ENCODE measurements at regions not wholly inside any gene's neighbourhood (a gene's known extent, or its start where the extent isn't known, plus 50 kb on each side); places are given as distances from the start of the nearest gene placed in this dataset.

DNA sequence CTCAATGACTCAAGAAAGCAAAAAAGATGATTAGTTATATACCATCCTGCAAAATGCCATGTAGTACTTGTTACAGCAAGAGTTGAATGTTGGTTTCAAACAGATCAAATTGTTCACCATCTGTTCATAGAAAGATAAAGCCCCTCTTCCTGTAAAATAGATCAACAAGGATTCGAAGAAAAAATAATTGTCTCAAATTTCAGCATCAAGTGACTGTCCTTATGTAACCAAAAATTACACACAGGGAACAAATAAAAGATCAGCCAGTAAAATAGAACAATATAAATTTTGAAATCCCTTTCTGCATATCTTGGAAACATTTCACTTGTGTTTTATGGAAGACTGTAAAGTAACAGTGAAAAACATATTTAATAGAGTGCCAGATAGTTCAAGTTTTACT lies 165.1 kb upstream of the STAC start:
- no peaks in the 10 kb centered on the region for H3K36me3 ChIP-seq (ENCODE audit: control insufficient read depth in 2 of 4, insufficient read depth in 4 of 4, low read length in 3 of 4)
- H3K4ac ChIP-seq (replicated peaks; ENCODE audit: insufficient read length, low read depth, low read length), result no peak overlapping the region
- H2BK15ac ChIP-seq (ENCODE audit: low read length), result no peak overlapping the region
- ChIA-PET POLR2A (ENCODE audit: partially characterized antibody) (no interaction called here), CTCF (ENCODE audit: partially characterized antibody) (no interaction called here)
- no peaks in the 10 kb centered on the region for H3K27me3 ChIP-seq (replicated peaks in 1 of 4; ENCODE audit: control insufficient read depth in 3 of 4, extremely low read depth in 1 of 4, insufficient read depth in 3 of 4, low read length in 3 of 4)
- WGBS, 2 experiments (ENCODE audit: extremely low coverage in 1 of 2, insufficient coverage in 1 of 2, insufficient read length in 1 of 2, insufficient replicate concordance in 2 of 2, low coverage in 1 of 2, low lambda C conversion rate in 2 of 2, missing lambda C conversion rate in 1 of 2), result 89% methylated on average over 1 of the region's 1 CpG; no CpG with 5 or more reads in 1 of the 2 experiments
- no peak overlapping the region for H4K8ac ChIP-seq (ENCODE audit: extremely low read depth, insufficient read depth, low read length)
- DNase-seq (ENCODE audit: low read depth in 1 of 2, low spot score in 2 of 2) (no peak), FAIRE-seq (no peak)
- no peak overlapping the region for H2AFZ ChIP-seq (ENCODE audit: low read length)
- H4K5ac ChIP-seq (ENCODE audit: insufficient read length, low read depth, low read length), result no peak overlapping the region
- H3K18ac ChIP-seq (ENCODE audit: extremely low read depth, low read length), result no peak overlapping the region
- H3K23ac ChIP-seq (ENCODE audit: insufficient read length), result no peak overlapping the region
- no peak overlapping the region for H3K4me3 ChIP-seq (ENCODE audit: extremely low read depth in 1 of 4, insufficient read depth in 2 of 4, low read depth in 3 of 4, low read length in 4 of 4)
- H4K91ac ChIP-seq (replicated peaks; ENCODE audit: insufficient read length, low read length), result no peak overlapping the region
- H2BK12ac ChIP-seq (ENCODE audit: low read depth, low read length), result no peak overlapping the region
- H2BK20ac ChIP-seq (ENCODE audit: low read length), result no peak overlapping the region
- H3K14ac ChIP-seq (ENCODE audit: insufficient read length), result no peak overlapping the region
- no peak for TF ChIP-seq SP2 (IDR thresholded peaks at IDR 0.05; ENCODE audit: low read length)
- no peak for TF ChIP-seq CBX8 (IDR thresholded peaks at IDR 0.05; ENCODE audit: borderline replicate concordance, low read depth, low read length)
- no peak for TF ChIP-seq TAF7 (optimal IDR thresholded peaks at IDR 0.05; ENCODE audit: borderline replicate concordance, low read depth, low read length)
- TF ChIP-seq BCL11A (IDR thresholded peaks at IDR 0.05; ENCODE audit: low read depth in 2 of 2, low read length in 2 of 2), result no peak
- no peak for TF ChIP-seq SP1 (IDR thresholded peaks at IDR 0.05; ENCODE audit: low read depth, low read length)
- no peak for TF ChIP-seq JUND (IDR thresholded peaks at IDR 0.05; ENCODE audit: low read length)
- TF ChIP-seq RBBP5 (IDR thresholded peaks at IDR 0.05; ENCODE audit: borderline replicate concordance, low read depth, low read length), result no peak
- no peak for TF ChIP-seq TEAD4 (IDR thresholded peaks at IDR 0.05; ENCODE audit: low read depth, low read length)
- TF ChIP-seq NRF1 (IDR thresholded peaks at IDR 0.05; ENCODE audit: low read depth, low read length), result no peak
- TF ChIP-seq EZH2 (IDR thresholded peaks at IDR 0.05; ENCODE audit: low read depth, low read length, severe bottlenecking), result no peak
- TF ChIP-seq BACH1 (IDR thresholded peaks at IDR 0.05; ENCODE audit: low read length), result no peak
- TF ChIP-seq TCF12 (IDR thresholded peaks at IDR 0.05; ENCODE audit: low read depth, low read length), result no peak
- no peak for TF ChIP-seq GABPA (IDR thresholded peaks at IDR 0.05; ENCODE audit: borderline replicate concordance, insufficient read depth, low read length)
- TF ChIP-seq, protein P1, sequence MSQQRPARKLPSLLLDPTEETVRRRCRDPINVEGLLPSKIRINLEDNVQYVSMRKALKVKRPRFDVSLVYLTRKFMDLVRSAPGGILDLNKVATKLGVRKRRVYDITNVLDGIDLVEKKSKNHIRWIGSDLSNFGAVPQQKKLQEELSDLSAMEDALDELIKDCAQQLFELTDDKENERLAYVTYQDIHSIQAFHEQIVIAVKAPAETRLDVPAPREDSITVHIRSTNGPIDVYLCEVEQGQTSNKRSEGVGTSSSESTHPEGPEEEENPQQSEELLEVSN (IDR thresholded peaks at IDR 0.05), result no peak
- no peaks in the 10 kb centered on the region for H3K79me1 ChIP-seq (ENCODE audit: low read depth, low read length)
- H3K79me2 ChIP-seq (ENCODE audit: control insufficient read depth in 1 of 2, insufficient read depth in 2 of 2, low read length in 2 of 2), result no peaks in the 10 kb centered on the region
- H3K56ac ChIP-seq (replicated peaks; ENCODE audit: insufficient read length, low read depth, low read length), result no peak overlapping the region
- no peak overlapping the region for H3K27ac ChIP-seq (ENCODE audit: low read depth, low read length)
- H2BK120ac ChIP-seq (replicated peaks; ENCODE audit: low read depth, low read length), result no peak overlapping the region
- no peaks in the 10 kb centered on the region for H4K20me1 ChIP-seq (replicated peaks in 1 of 2; ENCODE audit: control insufficient read depth in 1 of 2, insufficient read depth in 2 of 2, low read length in 2 of 2)
- H3K4me1 ChIP-seq (replicated peaks in 1 of 4; ENCODE audit: control insufficient read depth in 3 of 4, insufficient read depth in 4 of 4, low read length in 3 of 4), result no peaks in the 10 kb centered on the region
- H3K4me2 ChIP-seq (ENCODE audit: insufficient read depth in 1 of 2, low read depth in 2 of 2, low read length in 2 of 2), result no peak overlapping the region
- no peak overlapping the region for H3K9ac ChIP-seq (replicated peaks in 1 of 4; ENCODE audit: extremely low read depth in 1 of 4, low read depth in 3 of 4, low read length in 3 of 4)
- no peaks in the 10 kb centered on the region for H3K9me3 ChIP-seq (ENCODE audit: insufficient read depth in 2 of 2, low read depth in 1 of 2, low read length in 1 of 2)
- H3K23me2 ChIP-seq (ENCODE audit: low read depth, low read length), result no peaks in the 10 kb centered on the region
- no peak overlapping the region for H2BK5ac ChIP-seq (ENCODE audit: low read depth, low read length)
- H2AK5ac ChIP-seq (ENCODE audit: low read depth, low read length), result no peak overlapping the region

Data from H1 (cell line).